HuH-7.5 (cell line): ENCODE measurements at regions not wholly inside any gene's neighbourhood (a gene's known extent, or its start where the extent isn't known, plus 50 kb on each side); places are given as distances from the start of the nearest gene placed in this dataset.
"Not testable (repeated sequence)": the region's sequence is repeated elsewhere in the genome, so short reads cannot be mapped to it uniquely, and the experiment has no call there.

ENCODE experiments used
- DNase-seq: peaks from one replicate; pipeline ENCODE4 v3.0.0; 2011; ENCODE audit warnings: low spot score

DNA sequence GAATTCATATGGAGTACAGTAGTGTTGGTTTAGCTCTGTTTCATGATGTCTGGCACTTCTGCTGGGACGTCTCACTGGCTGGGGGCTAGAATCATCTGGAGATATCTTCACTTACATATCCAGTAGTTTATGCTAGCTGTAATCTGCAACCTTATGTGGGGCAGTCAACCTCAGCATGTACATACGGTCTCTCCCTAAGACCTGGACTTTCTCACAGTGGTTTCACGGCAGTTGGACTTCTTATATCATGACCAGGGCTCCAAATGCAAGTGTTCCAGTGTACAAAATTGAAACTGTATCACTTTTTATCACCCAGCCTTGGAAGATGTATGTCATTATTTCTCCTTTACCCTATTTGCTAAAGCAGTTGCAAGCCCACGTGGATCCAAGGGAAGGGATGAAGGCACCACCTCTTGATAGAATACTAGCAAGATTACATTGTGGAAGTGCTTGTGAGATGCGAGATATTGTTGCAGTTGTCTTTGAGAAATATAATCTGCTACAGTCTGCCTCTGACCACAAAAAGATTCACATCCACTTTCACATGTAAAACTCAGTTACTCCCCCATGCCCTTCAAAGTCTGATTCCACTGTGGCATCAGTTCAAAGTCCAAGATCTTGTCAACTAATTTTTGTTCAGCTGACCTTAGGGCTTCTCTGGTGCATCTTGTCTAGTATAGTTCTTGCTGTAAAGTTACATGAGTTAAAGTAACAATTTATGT, 316.6 kb upstream of the NCAM1 start:
- DNase-seq = no peak

DNA sequence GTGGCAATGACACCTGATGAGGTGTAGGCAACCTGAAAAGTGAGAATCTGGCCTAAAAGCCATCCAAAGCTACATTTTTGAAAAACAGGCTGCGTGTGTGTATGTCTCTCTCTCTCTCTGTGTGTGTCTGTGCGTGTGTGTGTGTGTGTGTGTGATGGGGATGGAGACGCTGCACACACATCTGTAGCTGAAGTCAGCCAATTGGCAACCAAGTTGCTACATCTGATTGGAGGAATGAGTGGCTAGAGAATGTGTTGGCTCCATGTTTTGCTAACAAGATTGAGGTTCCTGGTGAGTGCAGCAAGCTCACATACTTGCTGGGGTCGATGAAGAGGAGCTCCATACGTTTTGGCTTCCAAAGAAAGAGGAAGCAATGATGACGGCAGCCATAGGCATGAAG, 311.4 kb upstream of the NCAM1 start:
- DNase-seq = no peak

DNA sequence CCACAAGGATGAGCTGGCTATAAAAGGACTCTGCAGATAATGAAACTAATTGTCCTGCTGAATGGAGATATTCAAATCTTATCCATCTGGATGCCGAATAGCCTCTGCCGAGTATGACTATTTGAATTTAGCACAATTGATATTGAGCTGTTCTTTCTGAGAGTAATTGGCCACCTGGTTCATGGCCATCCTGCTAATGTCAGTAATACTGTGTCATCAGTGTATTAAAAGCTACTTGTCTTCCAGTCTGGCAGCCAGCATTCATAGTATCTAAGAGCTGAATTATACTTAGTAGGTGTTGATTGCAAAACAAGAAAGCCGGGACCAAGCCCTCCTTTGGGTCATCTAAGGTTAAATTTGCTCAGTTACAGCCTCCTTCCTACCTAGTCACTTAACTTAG, 310.7 kb upstream of the NCAM1 start:
- DNase-seq = no peak

DNA sequence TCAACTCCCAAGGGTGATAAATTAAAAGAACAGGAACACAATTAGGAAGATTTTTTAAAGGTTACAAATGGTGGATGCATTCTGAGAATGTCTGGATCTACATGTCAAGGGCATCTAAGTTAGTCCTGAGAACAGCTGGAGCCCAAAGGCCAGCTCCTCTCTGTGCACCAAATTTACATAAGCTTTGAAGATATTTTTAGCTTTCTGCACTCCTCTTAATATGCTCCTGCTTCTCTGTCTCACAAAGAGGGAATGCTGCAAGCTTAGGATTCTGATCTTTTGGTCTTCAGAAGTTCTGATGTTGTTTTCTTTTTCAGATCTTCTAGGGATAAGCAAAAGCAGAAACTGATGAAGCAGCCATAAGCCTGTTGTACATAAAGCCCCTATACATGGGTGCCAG, 309.8 kb upstream of the NCAM1 start:
- DNase-seq = no peak

DNA sequence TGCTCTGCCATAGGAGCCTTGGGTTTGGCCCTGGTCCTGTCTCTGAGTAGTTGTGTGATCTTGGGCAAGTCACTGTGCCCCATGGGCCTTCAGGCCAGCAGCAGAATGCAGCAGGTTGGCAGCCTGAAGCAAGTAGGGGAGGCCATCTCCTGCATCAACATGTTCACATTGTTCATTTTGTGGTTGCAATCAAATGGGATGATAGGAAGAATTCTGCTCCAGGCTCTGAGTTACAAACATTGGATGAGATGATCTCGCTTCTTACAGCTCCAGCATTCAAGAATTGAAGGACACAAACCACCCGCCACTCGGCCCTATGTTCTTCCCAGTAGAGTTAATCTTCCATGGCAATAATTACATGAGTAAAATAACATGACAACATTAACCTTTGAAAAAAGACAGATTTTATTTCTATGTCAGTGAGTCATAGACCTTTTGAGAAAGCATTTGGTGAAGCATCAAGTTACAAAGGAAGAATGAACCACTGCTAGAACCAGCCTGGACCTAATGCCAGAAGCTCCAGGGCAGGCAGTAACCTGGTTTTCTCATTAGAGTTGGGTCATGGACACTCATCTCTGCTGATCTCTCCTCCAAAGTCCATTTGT, 308.3 kb upstream of the NCAM1 start:
- DNase-seq = no peak

DNA sequence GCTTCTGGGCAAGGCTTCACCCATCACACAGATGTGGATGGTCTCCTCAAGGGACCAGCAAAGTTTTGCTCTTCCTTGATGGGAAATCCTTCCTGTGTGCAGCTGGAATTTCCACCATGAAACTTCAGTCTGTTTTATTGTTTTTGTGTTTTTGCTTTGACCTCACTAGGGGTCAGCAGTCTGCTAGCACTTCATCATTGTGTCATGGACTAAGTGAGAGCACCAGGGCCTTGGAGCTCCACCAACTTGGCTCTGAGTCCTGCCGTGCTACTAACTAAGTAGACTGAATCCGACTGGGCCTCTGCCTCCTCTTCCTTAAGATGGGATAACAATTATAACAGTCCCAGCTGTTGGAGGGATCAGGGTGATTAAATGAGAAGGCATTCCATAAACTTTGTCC, 305.8 kb upstream of the NCAM1 start:
- no peak for DNase-seq

DNA sequence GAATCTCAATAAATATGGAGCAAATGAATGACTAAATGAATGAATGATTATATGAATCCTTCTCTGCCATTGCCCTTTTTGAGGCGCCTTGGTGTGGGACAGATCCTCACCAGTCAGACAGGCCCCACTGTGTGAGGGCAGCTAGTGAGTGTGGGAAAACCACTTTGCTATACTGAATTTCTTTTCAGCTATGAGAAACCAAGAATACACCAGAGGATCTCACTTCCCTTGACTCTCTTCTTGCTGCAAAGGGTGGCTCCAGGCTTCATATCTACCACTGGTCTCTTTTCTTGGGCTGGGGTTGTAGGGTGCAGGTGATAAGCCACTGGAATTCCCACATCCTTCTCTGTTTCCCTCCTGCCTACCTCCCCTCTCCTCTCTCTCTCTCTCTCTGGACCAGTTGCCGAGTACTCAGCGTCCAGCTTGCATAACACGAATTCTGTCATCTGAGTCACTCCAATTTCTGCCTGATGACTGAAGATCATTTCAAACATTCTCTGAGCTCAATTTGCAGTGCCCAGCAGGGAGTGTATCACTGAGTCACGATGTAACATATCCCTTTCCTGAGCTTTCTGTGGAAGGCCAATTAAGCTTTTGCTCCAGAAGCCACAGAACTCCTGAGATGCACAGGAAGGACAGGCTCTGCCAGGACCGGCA, 304.3 kb upstream of the NCAM1 start:
- no peak for DNase-seq

DNA sequence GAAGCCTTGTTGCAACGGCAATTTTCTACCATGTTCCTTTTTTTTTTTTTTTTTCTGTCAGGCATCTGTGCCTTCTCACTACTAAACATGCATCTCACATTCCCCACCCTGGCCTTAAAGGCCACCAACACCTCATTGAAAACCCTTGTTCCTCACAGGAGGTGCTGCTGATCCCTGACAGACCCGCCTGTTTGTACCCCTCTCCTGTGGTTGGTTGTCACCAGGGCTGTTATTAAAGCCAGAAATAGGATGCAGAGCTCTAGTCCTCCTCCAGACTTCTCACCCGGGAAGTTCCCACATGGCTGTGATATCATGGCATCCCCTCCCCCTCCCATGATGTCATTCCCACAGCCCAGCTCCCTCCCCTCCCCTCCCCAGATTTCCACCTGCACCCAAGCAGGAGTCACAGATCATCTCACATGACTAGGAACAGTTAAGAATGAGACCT, 302.8 kb upstream of the NCAM1 start:
- no peak for DNase-seq

DNA sequence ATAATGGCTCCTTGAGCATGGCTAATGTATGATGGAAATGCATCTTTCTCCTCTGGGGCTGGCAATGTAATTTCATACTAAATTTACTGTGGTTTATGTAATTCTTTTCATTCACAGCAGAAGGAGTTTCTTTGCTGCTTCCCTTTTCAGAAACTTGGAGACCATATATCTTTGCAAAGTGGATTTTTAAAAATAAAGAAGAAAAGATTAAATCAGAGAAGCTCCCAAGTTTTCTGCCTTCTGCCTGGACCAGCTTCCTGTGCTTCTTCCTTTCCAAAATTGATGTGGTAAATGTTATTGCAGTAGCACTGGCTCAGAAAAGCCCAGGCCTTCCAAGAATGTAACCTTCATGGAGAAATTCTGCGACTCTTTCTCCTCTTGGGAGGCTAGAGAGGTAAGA, 300.1 kb upstream of the NCAM1 start:
- no peak for DNase-seq

DNA sequence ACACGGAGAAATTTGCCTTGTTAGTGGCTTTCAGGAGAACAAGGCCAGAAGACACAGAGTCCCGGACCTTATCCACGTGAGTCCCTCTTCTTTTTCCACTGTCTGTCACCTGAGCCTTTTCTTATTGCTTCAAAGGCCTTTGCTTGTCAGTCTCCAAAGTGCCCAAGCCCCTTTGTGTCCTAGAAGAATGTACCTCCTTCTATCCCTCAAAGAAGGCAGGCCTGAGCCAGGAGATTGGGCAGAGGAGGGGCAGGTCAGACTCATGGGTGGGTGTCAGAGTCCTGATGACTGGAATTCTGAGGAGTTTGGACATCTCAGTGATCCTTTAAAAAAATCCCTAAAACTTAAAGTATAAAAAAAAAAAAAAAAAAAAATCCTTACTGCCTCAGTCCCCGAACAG, 299.6 kb upstream of the NCAM1 start:
- DNase-seq = no peak

DNA sequence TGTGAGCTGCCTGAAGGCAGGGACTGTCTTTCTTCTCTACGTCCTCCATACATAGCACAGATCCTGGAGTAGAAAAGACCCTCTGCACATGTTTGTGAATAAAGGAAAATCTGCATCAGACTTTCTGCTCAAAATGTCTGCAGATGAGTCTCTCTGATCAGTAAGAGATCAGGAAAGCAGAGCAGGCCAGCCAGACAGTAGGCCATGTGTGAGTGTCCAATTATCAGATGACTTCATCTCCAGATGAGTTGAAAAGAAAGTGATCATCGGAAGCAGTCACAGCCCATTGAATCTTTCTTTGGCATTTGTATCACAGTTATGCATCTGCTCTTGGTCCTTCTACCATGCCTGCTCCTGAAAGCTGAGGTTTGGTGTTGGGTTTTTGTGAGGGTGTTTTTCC, 298.7 kb upstream of the NCAM1 start:
- no peak for DNase-seq

DNA sequence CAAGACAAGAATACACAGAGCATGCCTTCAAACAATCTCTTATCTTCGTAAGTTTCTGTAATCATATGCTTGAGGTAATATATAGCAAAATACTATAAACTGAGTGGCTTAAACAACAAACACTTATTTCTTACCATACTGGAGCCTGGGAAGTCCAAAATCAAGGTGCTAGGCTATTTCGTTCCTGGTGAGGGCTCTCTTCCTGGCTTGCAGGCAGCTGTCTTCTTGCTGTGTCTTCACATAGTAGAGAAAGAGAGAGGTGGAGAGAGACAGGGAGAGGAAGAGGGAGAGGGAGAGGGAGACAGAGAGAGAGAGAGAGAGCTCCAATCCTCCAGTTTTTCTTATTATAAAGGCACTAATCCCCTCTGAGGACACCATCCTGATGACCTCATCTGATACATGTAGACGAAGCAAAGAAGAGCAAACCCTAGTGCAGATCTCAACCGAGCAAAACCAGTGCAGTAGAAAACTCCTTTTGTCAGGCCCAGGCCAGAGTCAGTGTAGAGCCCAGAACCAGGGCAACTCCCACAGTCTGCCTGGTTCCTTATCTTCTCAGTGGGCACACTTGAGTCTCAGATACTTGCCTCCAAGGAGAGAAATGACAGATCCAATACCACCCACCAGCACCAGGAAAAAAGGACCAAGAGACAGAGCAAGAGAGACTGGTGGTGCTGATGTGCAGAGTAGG, 297.1 kb upstream of the NCAM1 start:
- DNase-seq = no peak

DNA sequence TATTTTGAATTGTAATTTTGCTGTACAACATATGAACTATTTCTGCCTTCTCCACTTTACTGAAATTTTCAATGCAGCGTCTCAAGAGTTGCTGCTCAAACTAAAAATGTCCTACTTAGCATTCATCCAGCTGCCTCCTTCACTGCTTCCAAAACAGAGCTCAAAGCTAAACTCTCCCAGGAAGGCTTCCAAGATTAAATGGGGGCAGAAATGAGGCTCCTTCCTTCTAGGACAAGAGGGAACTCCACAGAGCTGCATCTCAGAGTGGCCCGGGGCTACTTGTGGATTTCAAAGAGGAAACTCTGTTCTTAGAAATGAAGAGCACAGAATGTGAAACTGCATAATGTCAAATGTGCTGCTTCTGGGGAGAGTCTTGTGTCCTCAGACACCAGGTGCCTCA, 295.9 kb upstream of the NCAM1 start:
- no peak for DNase-seq

DNA sequence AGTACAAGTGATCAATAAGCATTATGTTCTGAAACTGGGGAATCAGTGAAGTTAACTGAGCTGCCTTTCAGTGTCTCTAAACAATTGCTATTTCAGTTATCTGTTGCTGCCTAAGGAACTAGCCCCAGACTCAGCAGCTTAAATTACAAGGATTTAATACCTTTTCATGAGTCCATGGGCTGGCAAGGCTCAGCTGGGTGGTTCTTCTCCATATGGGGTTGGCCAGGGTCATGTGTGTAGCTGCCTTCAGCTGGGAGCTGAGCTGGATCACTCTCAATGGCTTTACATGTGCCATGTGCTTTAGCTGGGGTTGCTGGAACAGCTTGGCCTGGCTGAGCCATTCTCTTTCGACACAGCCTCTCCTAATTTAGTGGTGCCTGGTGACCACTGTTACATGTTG, 295.0 kb upstream of the NCAM1 start:
- DNase-seq = no peak

DNA sequence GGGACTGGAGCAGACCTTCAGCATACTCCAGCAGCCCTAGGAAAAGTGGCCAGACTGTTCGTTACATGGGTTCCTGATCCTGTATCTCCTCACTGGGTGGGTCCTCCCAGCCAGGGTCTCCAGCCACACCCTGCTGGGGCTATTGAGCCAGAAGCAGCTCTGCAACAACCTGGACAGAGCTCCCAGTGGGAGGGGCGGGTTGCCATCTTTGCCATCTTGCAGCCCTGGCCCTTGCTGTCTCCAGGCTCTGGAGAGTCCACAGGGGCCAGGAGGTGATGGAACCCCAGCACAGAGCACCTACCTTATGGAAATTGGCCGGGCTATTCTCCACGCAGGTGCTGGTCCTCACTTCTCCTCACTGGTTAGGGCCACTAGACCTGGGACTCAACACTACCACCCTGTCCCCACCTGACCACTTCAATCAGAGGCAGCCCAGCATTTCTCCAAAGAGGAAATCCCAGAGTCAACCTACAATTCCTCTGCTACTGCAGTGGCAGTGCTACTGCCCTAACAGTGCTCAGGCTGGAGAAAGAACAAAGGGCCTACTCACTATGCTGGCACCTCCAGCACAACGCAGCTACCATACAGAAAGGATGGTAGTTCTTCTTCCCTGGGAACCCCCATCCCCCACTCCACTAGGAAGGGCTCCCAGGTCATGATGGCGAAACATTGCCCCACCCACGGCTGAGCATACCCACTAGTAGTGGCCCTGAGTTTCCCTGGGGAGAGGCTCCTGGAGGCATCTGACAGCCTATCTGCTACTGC, 290.2 kb upstream of the NCAM1 start:
- no peak for DNase-seq

DNA sequence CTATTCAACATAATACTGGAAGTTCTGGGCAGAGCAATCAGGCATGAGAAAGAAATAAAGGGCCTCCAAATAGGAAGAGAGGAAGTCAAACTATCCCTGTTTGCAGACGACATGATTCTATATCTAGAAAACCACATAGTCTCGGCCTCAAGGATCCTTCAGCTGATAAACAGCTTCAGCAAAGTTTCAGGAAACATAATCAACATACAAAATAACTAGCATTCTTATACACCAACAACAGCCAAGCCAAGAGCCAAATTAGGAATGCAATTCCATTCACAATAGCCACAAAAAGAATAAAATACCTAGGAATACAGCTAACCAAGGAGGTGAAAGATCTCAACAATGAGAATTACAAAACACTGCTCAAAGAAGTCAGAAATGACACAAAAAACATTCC, 287.8 kb upstream of the NCAM1 start:
- DNase-seq = not testable (repeated sequence)

DNA sequence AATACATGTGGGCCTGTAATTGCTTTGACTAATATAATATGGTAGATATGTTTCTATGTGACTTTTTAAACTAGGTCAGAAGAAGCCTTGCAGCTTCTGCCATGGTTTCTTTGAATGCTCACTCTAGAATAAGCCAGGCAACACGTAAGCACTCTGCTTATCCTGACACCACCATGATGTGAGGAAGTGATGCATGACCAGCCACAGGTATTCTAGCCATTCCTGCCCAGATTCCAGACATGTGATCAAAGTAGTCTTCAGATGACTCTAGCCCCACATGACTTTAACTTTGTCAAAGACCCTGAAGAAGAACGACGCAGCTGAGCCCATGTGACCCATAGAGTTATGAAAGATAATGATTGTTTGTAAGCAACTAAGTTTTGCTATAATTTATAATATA, 276.1 kb upstream of the NCAM1 start:
- DNase-seq = no peak

DNA sequence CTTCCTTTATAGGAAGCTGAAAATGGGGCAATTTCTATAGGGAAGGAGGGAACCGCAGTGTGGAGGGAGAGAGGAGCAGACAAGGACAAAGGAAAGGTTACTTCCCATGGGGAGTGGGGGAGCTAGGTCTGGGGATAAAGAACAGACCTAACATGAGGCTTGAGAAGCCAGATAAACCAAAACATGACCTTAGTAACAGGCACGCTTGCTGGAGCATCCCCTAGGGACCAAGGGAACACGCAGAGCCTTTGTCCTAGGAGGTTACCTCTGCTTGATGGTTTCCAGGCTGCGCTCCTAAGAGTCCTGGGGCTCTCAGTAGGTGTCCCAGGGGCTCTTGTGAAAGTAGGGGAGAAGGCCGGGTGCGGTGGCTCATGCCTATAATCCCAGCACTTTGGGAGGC, 271.4 kb upstream of the NCAM1 start:
- no peak for DNase-seq

DNA sequence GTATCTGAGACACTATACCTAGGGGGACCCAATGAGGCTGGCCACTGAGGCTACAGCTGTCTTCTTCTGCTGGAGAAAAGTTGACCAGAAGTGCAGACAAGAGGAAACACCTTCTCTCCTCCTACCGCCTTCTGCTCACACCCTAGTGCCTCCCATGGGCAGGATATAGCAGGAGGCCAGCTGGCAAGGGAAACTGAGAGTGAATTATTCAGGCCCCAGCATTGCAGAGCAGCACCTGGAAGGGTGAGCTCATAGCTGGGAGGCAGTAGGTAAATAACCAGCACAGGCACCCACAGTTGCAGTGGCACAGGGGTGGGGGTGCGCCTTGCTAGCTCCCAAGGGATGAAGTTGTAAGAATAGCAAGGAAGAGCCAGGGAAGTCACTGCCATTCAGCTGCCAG, 267.4 kb upstream of the NCAM1 start:
- DNase-seq = no peak

DNA sequence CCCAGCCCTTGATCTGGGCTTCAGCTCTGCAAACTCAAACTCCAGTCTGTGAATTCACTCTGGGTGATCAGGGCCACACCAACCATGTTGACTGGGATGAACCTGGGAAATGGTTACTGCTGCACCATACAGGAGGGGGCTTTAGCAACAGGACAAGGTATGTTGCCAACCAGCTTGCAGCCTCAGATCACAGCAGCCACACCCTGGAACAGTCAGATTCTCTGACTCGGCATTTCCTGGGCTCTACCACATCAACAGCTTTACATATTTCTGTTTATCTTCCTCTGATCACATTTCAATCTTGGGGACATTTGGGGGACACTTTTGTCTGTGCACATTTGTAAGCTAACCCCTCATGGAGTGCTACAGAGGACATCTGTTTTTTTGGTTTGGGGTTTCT, 267.0 kb upstream of the NCAM1 start:
- DNase-seq = no peak

DNA sequence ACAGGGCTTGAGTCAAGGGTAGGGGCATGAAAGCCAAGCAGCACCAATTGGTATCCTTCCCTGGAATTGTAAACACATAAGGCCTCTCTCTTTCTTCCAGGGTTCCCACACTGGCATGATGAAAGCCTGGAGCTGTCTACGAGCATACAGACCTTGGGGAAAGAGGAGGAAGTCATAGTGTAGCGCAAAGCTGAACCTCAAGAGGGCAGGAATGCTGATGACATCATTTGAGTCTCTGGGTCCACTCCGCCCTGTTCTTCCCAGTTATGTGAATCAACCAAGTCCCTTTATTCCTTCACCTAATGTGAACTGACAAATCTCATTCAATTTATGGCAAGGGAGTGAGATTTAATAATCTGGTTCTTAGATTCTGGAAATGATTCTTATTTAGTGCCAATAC, 266.4 kb upstream of the NCAM1 start:
- DNase-seq = no peak
